Keratinocyte (primary cell): ENCODE measurements at regions not wholly inside any gene's neighbourhood (a gene's known extent, or its start where the extent isn't known, plus 50 kb on each side); places are given as distances from the start of the nearest gene placed in this dataset.

Experiments
- DNase-seq: peaks from one replicate; pipeline ENCODE4 v3.0.0-alpha.2; 2011; ENCODE audit warnings: low read depth, missing footprints, low spot score
- FAIRE-seq: peaks from 2 replicates; lab custom pipeline; 2011; peaks lifted over from hg19 to GRCh38; lab: Jason Lieb, UNC
- H2AFZ ChIP-seq: 2 replicates; pipeline ENCODE4 v1.6.0; 2012; ENCODE audit warnings: low read length, control low read depth, inconsistent platforms; ENCODE audit not compliant: control insufficient read depth
- H3K27ac ChIP-seq: 2 replicates; pipeline ENCODE4 v1.5.1; 2011; ENCODE audit warnings: low read length; ENCODE audit not compliant: control insufficient read depth, insufficient read depth
- H3K27me3 ChIP-seq: 3 replicates; pipeline ENCODE4 v1.6.0; 2011; ENCODE audit warnings: low read length; ENCODE audit not compliant: control insufficient read depth, insufficient read depth; ENCODE audit errors: extremely low read depth
- H3K36me3 ChIP-seq, 2 experiments: 2 replicates in 1 of 2; 3 replicates in 1 of 2; pipeline ENCODE4 v1.5.1; 2011; ENCODE audit warnings: low read length in 2 of 2, mild to moderate bottlenecking in 1 of 2; ENCODE audit not compliant: control insufficient read depth in 2 of 2, insufficient read depth in 2 of 2; ENCODE audit errors: extremely low read depth in 1 of 2
- H3K4me1 ChIP-seq: 3 replicates; pipeline ENCODE4 v1.5.1; 2011; ENCODE audit warnings: low read length; ENCODE audit not compliant: control insufficient read depth, insufficient read depth; ENCODE audit errors: extremely low read depth
- H3K4me2 ChIP-seq: 3 replicates; pipeline ENCODE4 v1.6.0; 2011; ENCODE audit warnings: low read depth, low read length; ENCODE audit not compliant: control insufficient read depth, insufficient read depth; ENCODE audit errors: extremely low read depth
- H3K4me3 ChIP-seq, 3 experiments: fragments of 200-600 bp in 1 of 3; sonication (generic) in 1 of 3; 2 replicates in 2 of 3; 3 replicates in 1 of 3; pipeline ENCODE4 v1.5.1; 2011 to 2016; ENCODE audit warnings: low read length in 3 of 3, mild to moderate bottlenecking in 3 of 3, control low read depth in 2 of 3, inconsistent platforms in 1 of 3, low read depth in 1 of 3, mixed read lengths in 1 of 3, mixed run types in 1 of 3, moderate library complexity in 1 of 3; ENCODE audit not compliant: control insufficient read depth in 2 of 3, insufficient read depth in 2 of 3; ENCODE audit errors: extremely low read depth in 1 of 3
- H3K79me2 ChIP-seq: 2 replicates; pipeline ENCODE4 v1.6.0; 2012; ENCODE audit warnings: low read length; ENCODE audit not compliant: control insufficient read depth, insufficient read depth
- H3K9ac ChIP-seq: 3 replicates; pipeline ENCODE4 v1.6.0; 2011; ENCODE audit warnings: low read length; ENCODE audit not compliant: control insufficient read depth, insufficient read depth; ENCODE audit errors: extremely low read depth
- H3K9me1 ChIP-seq: 3 replicates; pipeline ENCODE4 v1.6.0; 2011; ENCODE audit warnings: low read length; ENCODE audit not compliant: control insufficient read depth, insufficient read depth; ENCODE audit errors: extremely low read depth
- H3K9me3 ChIP-seq: 2 replicates; pipeline ENCODE4 v1.5.1; 2012; ENCODE audit warnings: low read depth, low read length; ENCODE audit not compliant: control insufficient read depth
- H4K20me1 ChIP-seq: 3 replicates; pipeline ENCODE4 v1.6.0; 2011; ENCODE audit warnings: low read length; ENCODE audit not compliant: control insufficient read depth, insufficient read depth; ENCODE audit errors: extremely low read depth
- EZH2 ChIP-seq: IDR thresholded peaks from one replicate; pipeline ENCODE4 v1.6.1; 2012; ENCODE audit warnings: inconsistent platforms, mild to moderate bottlenecking, low read length, moderate library complexity
- dilution Hi-C: fragments of 300-500 bp; cut with MboI; formaldehyde crosslinking; loops from one replicate; pipeline ENCODE4 v1.7.0; 2020; ENCODE audit warnings: low sequenced_read_pairs; ENCODE audit not compliant: extremely low pct_ligation_motif_present
- TF ChIP-seq, protein P1 (sequence below), 3 experiments: IDR thresholded peaks in 1 of 3; conservative IDR thresholded peaks in 1 of 3; optimal IDR thresholded peaks in 1 of 3; 2 replicates in 2 of 3; 3 replicates in 1 of 3; pipeline versions ENCODE3 to v1.5.1; 2011; ENCODE audit warnings: low read length in 3 of 3, mild to moderate bottlenecking in 3 of 3, moderate library complexity in 2 of 3, control low read depth in 1 of 3, inconsistent platforms in 1 of 3; ENCODE audit not compliant: insufficient read depth in 2 of 3; ENCODE audit errors: extremely low read depth in 1 of 3

- H4K20me1 ChIP-seq: no peaks in the 10 kb centered on the region
- dilution Hi-C loops: no loop called here
- H3K9me3 ChIP-seq: no peaks in the 10 kb centered on the region
- FAIRE-seq (peak; percentile 51), DNase-seq (no peak)
- no peaks in the 10 kb centered on the region for H3K27me3 ChIP-seq
- no peak overlapping the region for H3K27ac ChIP-seq
- no peaks in the 10 kb centered on the region for H3K36me3 ChIP-seq
- no peak overlapping the region for H3K4me2 ChIP-seq
- H3K4me3 ChIP-seq: no peak overlapping the region
- TF ChIP-seq, protein P1, sequence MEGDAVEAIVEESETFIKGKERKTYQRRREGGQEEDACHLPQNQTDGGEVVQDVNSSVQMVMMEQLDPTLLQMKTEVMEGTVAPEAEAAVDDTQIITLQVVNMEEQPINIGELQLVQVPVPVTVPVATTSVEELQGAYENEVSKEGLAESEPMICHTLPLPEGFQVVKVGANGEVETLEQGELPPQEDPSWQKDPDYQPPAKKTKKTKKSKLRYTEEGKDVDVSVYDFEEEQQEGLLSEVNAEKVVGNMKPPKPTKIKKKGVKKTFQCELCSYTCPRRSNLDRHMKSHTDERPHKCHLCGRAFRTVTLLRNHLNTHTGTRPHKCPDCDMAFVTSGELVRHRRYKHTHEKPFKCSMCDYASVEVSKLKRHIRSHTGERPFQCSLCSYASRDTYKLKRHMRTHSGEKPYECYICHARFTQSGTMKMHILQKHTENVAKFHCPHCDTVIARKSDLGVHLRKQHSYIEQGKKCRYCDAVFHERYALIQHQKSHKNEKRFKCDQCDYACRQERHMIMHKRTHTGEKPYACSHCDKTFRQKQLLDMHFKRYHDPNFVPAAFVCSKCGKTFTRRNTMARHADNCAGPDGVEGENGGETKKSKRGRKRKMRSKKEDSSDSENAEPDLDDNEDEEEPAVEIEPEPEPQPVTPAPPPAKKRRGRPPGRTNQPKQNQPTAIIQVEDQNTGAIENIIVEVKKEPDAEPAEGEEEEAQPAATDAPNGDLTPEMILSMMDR (optimal IDR thresholded peaks at IDR 0.05 in 1 of 3, IDR thresholded peaks at IDR 0.05 in 1 of 3, conservative IDR thresholded peaks at IDR 0.05 in 1 of 3; ENCODE audit: extremely low read depth in 1 of 3, insufficient read depth in 2 of 3, low read length in 3 of 3): no peak
- TF ChIP-seq EZH2: no peak
- H2AFZ ChIP-seq: no peak overlapping the region
- peaks cover 2% of the 10 kb centered on the region for H3K9me1 ChIP-seq
- H3K4me1 ChIP-seq: peaks cover 10% of the 10 kb centered on the region
- H3K9ac ChIP-seq: no peak overlapping the region
- H3K79me2 ChIP-seq: no peaks in the 10 kb centered on the region
Measured at GRCh38 chr18:54089749-54090459, 134.6 kb downstream of the MBD2 start.

DNA sequence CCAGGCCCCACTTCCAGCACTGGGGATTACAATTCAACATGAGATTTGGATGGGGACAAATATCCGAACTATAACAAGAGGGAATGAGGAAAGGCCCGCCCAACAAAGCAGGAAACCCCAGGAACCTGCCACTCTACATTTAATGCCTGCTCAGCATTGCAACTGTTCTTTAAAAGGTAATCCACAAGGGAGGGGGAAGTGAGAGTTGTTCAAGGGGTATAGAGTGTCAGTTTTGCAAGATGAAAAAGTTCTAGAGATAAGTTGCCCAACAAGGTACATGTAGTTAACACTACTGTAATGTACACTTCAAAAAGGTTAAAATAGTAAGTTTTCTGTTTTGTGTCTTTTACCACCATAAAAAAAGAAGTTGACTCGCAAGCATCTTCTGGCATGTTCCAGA is 137.6 kb downstream of the MBD2 start:
- TF ChIP-seq EZH2: no peak
- TF ChIP-seq, protein P1 (optimal IDR thresholded peaks at IDR 0.05 in 1 of 3, IDR thresholded peaks at IDR 0.05 in 1 of 3, conservative IDR thresholded peaks at IDR 0.05 in 1 of 3; ENCODE audit: extremely low read depth in 1 of 3, insufficient read depth in 2 of 3, low read length in 3 of 3): no peak
- DNase-seq (no peak), FAIRE-seq (no peak)
- H3K9ac ChIP-seq: no peak overlapping the region
- peaks cover 10% of the 10 kb centered on the region for H3K4me1 ChIP-seq
- H3K27me3 ChIP-seq: no peaks in the 10 kb centered on the region
- H3K79me2 ChIP-seq: no peaks in the 10 kb centered on the region
- no peak overlapping the region for H2AFZ ChIP-seq
- H3K4me3 ChIP-seq: no peak overlapping the region
- H3K9me3 ChIP-seq: peaks cover 3% of the 10 kb centered on the region
- no peak overlapping the region for H3K4me2 ChIP-seq
- no peaks in the 10 kb centered on the region for H3K36me3 ChIP-seq
- H4K20me1 ChIP-seq: no peaks in the 10 kb centered on the region
- dilution Hi-C loops: no loop called here
- H3K27ac ChIP-seq: no peak overlapping the region
- peaks cover 2% of the 10 kb centered on the region for H3K9me1 ChIP-seq
